ENCODE measurements at regions not wholly inside any gene's neighbourhood (a gene's known extent, or its start where the extent isn't known, plus 50 kb on each side); places are given as distances from the start of the nearest gene placed in this dataset.

DNA sequence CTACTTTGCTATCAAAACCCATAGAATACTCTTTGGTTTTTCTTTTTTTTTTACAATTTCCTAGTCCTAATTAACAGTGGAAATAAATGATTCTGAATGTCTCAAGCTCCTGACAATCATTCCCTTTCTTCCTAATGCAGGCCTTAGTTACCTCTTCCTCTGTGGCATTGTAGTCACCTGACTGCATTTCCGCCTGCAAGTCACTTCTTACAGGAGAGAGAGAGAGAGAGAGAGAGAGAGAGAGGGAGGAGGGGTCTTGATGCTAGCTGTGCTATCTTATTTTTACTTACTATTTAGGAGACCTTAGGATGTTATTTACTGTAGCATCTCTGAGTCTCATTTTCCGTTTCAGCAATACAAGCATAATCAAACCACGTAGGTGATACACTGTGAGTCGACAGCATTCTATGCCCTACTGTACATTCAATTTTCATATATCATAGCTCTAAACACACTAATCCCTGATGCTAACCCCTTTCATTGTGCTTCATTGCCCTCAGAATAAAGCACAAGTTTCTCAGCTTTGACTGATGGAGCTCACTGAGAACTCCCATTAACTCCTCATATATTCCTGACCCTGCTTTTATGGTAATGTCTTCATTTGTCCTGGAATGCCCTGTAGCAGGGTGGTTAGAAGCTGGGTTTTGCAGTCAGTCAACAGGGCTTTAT, 1237.3 kb downstream of the XPNPEP1 start:
- TF ChIP-seq, protein P1, sequence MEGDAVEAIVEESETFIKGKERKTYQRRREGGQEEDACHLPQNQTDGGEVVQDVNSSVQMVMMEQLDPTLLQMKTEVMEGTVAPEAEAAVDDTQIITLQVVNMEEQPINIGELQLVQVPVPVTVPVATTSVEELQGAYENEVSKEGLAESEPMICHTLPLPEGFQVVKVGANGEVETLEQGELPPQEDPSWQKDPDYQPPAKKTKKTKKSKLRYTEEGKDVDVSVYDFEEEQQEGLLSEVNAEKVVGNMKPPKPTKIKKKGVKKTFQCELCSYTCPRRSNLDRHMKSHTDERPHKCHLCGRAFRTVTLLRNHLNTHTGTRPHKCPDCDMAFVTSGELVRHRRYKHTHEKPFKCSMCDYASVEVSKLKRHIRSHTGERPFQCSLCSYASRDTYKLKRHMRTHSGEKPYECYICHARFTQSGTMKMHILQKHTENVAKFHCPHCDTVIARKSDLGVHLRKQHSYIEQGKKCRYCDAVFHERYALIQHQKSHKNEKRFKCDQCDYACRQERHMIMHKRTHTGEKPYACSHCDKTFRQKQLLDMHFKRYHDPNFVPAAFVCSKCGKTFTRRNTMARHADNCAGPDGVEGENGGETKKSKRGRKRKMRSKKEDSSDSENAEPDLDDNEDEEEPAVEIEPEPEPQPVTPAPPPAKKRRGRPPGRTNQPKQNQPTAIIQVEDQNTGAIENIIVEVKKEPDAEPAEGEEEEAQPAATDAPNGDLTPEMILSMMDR (conservative IDR thresholded peaks at IDR 0.05; ENCODE audit: low read depth, low read length), result no peak
- TF ChIP-seq POLR2A (IDR thresholded peaks at IDR 0.05; ENCODE audit: low read depth, low read length) (no peak), CEBPB (IDR thresholded peaks at IDR 0.05; ENCODE audit: low read depth, low read length) (no peak), FOS (IDR thresholded peaks at IDR 0.05; ENCODE audit: low read depth, low read length) (no peak), CHD1 (IDR thresholded peaks at IDR 0.05; ENCODE audit: low read depth, low read length) (no peak), MAZ (IDR thresholded peaks at IDR 0.05; ENCODE audit: borderline replicate concordance, low read depth, low read length) (no peak), BHLHE40 (IDR thresholded peaks at IDR 0.05; ENCODE audit: low read depth, low read length) (no peak), RAD21 (IDR thresholded peaks at IDR 0.05; ENCODE audit: low read length) (no peak), MXI1 (IDR thresholded peaks at IDR 0.05; ENCODE audit: borderline replicate concordance, low read depth, low read length) (no peak), SMC3 (IDR thresholded peaks at IDR 0.05; ENCODE audit: low read depth, low read length) (no peak), RFX5 (IDR thresholded peaks at IDR 0.05; ENCODE audit: low read depth, low read length) (no peak)
- TF ChIP-seq, protein P2, sequence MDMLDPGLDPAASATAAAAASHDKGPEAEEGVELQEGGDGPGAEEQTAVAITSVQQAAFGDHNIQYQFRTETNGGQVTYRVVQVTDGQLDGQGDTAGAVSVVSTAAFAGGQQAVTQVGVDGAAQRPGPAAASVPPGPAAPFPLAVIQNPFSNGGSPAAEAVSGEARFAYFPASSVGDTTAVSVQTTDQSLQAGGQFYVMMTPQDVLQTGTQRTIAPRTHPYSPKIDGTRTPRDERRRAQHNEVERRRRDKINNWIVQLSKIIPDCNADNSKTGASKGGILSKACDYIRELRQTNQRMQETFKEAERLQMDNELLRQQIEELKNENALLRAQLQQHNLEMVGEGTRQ (IDR thresholded peaks at IDR 0.05; ENCODE audit: low read depth, low read length), result no peak
- TF ChIP-seq, protein P3, sequence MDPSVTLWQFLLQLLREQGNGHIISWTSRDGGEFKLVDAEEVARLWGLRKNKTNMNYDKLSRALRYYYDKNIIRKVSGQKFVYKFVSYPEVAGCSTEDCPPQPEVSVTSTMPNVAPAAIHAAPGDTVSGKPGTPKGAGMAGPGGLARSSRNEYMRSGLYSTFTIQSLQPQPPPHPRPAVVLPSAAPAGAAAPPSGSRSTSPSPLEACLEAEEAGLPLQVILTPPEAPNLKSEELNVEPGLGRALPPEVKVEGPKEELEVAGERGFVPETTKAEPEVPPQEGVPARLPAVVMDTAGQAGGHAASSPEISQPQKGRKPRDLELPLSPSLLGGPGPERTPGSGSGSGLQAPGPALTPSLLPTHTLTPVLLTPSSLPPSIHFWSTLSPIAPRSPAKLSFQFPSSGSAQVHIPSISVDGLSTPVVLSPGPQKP (IDR thresholded peaks at IDR 0.05; ENCODE audit: borderline replicate concordance, low read depth, low read length), result no peak

Measured in IMR-90 (cell line).